ENCODE measurements at regions not wholly inside any gene's neighbourhood (a gene's known extent, or its start where the extent isn't known, plus 50 kb on each side); places are given as distances from the start of the nearest gene placed in this dataset.

DNA sequence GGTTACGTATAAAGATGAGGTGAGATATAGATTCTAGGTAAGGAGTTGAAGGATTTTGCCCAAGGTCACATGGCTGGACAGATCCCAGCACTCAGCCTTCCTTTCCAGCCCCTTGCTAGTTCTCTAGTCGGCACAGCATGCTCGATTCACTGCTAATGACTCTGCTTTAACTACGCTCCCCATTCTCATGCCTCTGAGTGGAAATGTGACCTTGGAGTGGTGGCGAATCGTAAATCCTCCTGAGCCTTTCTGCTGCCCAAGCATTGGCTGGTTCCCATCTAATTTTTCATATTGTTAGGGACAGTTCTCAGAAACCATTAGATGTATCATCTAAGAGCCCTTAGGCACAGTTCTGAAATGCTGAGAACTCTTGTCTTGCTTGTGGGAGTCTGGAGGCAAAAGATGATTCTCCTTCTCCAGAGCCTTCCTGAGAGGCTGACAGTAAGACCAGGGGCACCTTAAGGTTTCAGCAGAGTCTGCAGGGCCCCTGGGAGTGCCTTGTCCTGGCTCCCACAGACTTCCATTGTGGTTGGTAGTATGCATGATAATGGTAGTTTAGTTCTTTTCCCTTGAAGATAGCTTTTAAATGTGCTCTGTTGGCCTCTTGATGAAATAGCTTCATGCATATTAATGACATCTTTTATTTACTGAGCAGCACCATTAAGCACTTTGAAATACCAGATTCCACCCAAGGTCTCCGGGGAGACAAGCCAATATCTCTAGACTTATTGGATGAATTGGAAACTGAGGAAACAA lies 377.8 kb upstream of the SLC14A2 start:
- POLR2A ChIA-PET (ENCODE audit: low non-redundant PET): no interaction called here
- no peak overlapping the region for H3K4me3 ChIP-seq (ENCODE audit: low read depth, low read length, poor library complexity, severe bottlenecking)
- intact Hi-C loops (cut with micrococcal nuclease; ENCODE audit: unreplicated experiment): no loop called here
- H3K27me3 ChIP-seq (replicated peaks; ENCODE audit: insufficient read depth, low read depth, low read length, poor library complexity): no peaks in the 10 kb centered on the region
- H3K36me3 ChIP-seq (ENCODE audit: insufficient read depth, low read length, poor library complexity, severe bottlenecking): no peaks in the 10 kb centered on the region
- no peak for DNase-seq (ENCODE audit: low spot score)
- no peaks in the 10 kb centered on the region for H3K4me1 ChIP-seq (ENCODE audit: insufficient read depth, low read length, poor library complexity, severe bottlenecking)
- TF ChIP-seq CTCF (conservative IDR thresholded peaks at IDR 0.05; ENCODE audit: low read depth, low read length) (no peak), EZH2 (IDR thresholded peaks at IDR 0.05; ENCODE audit: borderline replicate concordance, low read depth, low read length, poor library complexity, severe bottlenecking) (no peak)
- no TSS peak for BruUV-seq (replicated peaks)
- CTCF ChIA-PET: no interaction called here
- no peak overlapping the region for H3K27ac ChIP-seq (ENCODE audit: low read depth, low read length, poor library complexity, severe bottlenecking)
- H3K9me3 ChIP-seq (ENCODE audit: low read depth, low read length, poor library complexity, severe bottlenecking): no peaks in the 10 kb centered on the region

- no TSS peak for BruUV-seq (replicated peaks)
- CTCF ChIA-PET: no interaction called here
Observed at GRCh38 chr18:45241271-45241670, 374.0 kb upstream of the SLC14A2 start.

DNA sequence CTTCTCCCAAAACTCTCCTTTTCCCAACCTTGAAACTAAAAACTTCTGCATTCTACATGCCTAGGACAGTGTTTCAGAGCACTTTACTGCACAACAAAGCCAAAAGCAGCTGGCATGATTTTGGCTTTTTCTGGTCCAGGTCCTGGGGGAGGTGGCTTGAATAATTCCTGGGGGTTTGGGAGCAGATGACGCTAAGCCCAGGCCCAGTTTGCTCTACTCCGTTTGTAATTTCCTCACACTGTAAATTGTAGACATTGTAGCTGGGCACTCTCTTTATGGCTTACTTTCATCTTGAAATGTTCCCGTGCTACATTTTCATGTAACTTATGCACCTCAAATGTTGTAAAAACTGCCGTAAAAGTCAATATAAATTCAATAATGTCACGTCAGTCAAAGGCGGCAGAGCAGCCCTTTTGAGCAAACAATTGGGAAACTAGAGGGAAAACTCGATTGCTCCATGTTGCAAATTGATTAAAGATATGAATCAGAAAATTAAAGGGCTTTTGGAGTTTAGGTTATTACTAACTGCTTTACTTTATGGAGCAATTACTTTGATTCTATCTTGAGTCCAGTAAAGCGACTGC lies 373.2 kb upstream of the SLC14A2 start:
- no TSS peak for BruUV-seq (replicated peaks)
- POLR2A ChIA-PET (ENCODE audit: low non-redundant PET): no interaction called here
- no peaks in the 10 kb centered on the region for H3K27me3 ChIP-seq (replicated peaks; ENCODE audit: insufficient read depth, low read depth, low read length, poor library complexity)
- no peak overlapping the region for H3K27ac ChIP-seq (ENCODE audit: low read depth, low read length, poor library complexity, severe bottlenecking)
- CTCF ChIA-PET: no interaction called here
- no peaks in the 10 kb centered on the region for H3K36me3 ChIP-seq (ENCODE audit: insufficient read depth, low read length, poor library complexity, severe bottlenecking)
- no peak overlapping the region for H3K4me3 ChIP-seq (ENCODE audit: low read depth, low read length, poor library complexity, severe bottlenecking)
- TF ChIP-seq CTCF (conservative IDR thresholded peaks at IDR 0.05; ENCODE audit: low read depth, low read length) (no peak), EZH2 (IDR thresholded peaks at IDR 0.05; ENCODE audit: borderline replicate concordance, low read depth, low read length, poor library complexity, severe bottlenecking) (no peak)
- no peak for DNase-seq (ENCODE audit: low spot score)
- no peaks in the 10 kb centered on the region for H3K4me1 ChIP-seq (ENCODE audit: insufficient read depth, low read length, poor library complexity, severe bottlenecking)
- H3K9me3 ChIP-seq (ENCODE audit: low read depth, low read length, poor library complexity, severe bottlenecking): no peaks in the 10 kb centered on the region
- intact Hi-C loops (cut with micrococcal nuclease; ENCODE audit: unreplicated experiment): no loop called here

More at GRCh38 chr18:45241271-45241670, 374.0 kb upstream of the SLC14A2 start:
- intact Hi-C loops (cut with micrococcal nuclease; ENCODE audit: unreplicated experiment): no loop called here
- TF ChIP-seq CTCF (conservative IDR thresholded peaks at IDR 0.05; ENCODE audit: low read depth, low read length) (no peak), EZH2 (IDR thresholded peaks at IDR 0.05; ENCODE audit: borderline replicate concordance, low read depth, low read length, poor library complexity, severe bottlenecking) (no peak)
- no peak for DNase-seq (ENCODE audit: low spot score)
- Histone ChIP-seq H3K36me3 (ENCODE audit: insufficient read depth, low read length, poor library complexity, severe bottlenecking) (no peaks in the 10 kb centered on the region), H3K4me1 (ENCODE audit: insufficient read depth, low read length, poor library complexity, severe bottlenecking) (no peaks in the 10 kb centered on the region), H3K9me3 (ENCODE audit: low read depth, low read length, poor library complexity, severe bottlenecking) (no peaks in the 10 kb centered on the region), H3K27me3 (replicated peaks; ENCODE audit: insufficient read depth, low read depth, low read length, poor library complexity) (no peaks in the 10 kb centered on the region), H3K27ac (ENCODE audit: low read depth, low read length, poor library complexity, severe bottlenecking) (no peak overlapping the region), H3K4me3 (ENCODE audit: low read depth, low read length, poor library complexity, severe bottlenecking) (no peak overlapping the region)
- POLR2A ChIA-PET (ENCODE audit: low non-redundant PET): no interaction called here

Data from A673 (cell line).